HG02623 (cell line): ENCODE measurements at regions not wholly inside any gene's neighbourhood (a gene's known extent, or its start where the extent isn't known, plus 50 kb on each side); places are given as distances from the start of the nearest gene placed in this dataset.
A peak's percentile ranks its signal among the peaks of the same experiment; 100 is the strongest.

ENCODE experiments used
- ATAC-seq: cut with Tn5 transposase; IDR thresholded peaks from one replicate; pipeline ENCODE4 v1.9.1; 2021; ENCODE audit warnings: moderate library complexity; ENCODE audit not compliant: unreplicated experiment

GRCh38 chr13:53631511-53631910 lies 602.9 kb downstream of the OLFM4 start:
- ATAC-seq, result no peak

GRCh38 chr13:53638040-53638439 lies 609.4 kb downstream of the OLFM4 start:
- ATAC-seq, result no peak

DNA sequence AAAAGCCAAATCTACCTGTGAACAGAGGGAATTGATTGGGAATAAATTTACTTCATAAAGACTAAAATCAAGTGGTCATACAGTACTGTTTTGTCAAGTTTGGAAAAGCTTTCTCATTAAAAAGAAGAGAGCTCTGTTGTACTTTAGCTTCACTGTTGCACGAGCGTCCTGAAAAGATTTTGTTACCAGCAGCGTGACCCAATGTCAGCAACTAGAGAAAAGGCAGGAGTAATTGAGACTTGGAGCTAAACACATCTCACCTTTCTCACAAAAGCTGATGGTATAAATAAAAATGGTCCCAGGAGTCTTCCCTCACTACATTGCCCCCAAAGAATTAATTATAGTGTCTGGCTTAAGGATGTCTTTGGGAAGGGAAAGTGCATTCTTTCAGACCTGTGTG lies 613.7 kb downstream of the OLFM4 start:
- no peak for ATAC-seq

DNA sequence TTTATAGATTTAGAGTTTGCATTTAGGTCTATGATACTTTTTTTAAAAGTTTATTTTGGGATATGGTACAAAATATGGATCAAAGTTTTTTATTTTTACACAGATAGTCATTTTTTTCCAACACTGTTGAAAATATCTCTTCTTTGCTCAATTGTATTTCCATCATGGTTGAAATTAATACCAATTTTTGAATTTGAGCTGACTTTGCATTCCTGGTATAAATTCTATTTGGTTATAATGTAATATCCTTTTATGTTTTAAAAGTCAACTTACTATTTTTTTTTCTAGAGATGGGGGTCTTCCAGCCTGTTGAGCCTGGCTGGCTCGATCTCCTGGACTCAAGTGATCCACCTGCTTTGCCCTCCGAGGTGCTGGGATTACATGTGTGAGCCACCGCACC lies 620.1 kb downstream of the OLFM4 start:
- ATAC-seq, result no peak

GRCh38 chr13:53672005-53672404 lies 643.4 kb downstream of the OLFM4 start:
- ATAC-seq, result no peak

DNA sequence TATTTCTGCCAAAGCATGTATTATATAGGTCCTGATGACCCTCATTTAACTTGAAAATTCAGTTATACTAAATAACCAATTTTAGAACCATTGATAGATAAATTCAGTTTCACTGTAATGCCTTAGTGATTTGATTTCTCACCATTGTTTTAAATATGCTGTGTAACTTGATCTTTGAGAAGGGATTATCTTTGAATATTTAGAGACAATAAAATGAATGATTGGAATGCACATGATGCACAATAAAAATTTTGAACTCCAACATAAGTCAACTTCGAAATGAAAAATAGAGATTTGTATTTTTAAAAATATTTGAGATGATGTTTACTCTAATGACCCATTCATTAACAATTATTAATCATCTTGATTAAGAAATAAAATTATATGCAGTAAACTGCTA lies 654.5 kb downstream of the OLFM4 start:
- no peak for ATAC-seq

DNA sequence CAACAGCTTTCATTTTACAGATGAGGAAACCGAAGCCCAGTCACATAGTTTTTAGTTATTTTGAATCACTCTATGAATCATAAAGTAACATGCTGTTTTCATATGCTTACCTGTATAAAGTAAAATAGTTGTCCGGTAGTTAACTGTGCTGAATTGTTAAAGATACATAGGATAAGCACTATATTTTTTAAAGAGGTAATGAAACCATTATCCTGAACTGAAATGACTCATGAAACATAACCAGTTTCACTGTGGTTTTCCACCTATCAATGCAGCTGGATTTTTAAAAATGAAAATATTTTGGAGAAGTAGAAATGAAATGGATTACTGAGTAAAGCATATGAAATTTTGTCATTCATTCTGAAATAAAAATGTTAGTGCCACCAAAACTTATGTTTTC lies 655.0 kb downstream of the OLFM4 start:
- ATAC-seq, result no peak

DNA sequence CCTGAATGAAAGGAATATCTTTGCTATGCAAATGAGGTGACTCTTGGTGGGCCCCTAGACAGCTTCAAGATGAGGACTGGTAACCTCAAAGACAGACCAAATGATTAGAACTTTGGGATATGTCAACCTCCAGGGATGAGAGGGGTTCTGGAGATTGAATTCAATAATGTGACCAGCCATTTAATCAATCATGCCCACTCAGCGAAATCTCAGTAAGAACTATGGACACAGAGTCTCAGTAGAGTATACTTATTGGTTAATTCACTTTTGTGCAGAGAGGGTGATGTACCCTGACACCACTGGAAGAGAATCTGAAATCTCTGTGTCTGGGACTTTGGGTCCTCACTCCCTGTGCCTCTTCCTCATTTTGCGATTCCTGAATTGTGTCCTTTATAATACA lies 662.8 kb downstream of the OLFM4 start:
- no peak for ATAC-seq

DNA sequence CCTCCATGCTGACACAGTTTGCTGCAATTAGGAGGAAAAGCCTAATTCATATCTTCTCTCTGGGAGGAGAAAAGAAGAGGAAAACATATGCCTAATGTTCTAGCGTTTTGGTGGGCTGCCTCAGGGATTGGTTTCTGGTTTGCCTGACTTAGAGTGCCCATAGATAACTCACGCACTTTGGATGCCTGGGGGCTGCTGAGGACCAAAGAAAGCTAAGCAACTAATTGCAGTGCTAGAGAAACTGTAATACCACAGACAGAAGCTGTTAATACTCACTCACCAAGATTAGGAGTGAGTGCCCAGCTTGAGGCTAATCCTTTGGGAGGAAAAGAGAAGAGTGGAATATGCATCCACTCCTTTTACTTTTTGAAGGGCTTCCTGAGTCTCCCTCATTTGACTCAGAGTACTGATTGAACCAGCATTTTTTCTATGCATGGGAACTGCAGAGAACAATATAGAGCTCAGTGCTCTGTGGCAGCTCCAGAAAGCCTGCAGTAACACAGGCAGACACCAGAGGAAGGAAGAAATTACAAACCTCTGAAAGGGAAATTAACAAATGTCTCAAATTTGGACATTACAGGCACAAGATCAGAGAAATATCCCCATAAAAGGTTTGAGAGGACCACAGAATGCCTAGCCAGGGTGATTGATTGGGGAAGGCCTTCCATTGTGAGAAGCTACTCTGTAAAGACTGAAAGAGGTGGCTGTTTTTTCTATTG lies 666.4 kb downstream of the OLFM4 start:
- no peak for ATAC-seq

DNA sequence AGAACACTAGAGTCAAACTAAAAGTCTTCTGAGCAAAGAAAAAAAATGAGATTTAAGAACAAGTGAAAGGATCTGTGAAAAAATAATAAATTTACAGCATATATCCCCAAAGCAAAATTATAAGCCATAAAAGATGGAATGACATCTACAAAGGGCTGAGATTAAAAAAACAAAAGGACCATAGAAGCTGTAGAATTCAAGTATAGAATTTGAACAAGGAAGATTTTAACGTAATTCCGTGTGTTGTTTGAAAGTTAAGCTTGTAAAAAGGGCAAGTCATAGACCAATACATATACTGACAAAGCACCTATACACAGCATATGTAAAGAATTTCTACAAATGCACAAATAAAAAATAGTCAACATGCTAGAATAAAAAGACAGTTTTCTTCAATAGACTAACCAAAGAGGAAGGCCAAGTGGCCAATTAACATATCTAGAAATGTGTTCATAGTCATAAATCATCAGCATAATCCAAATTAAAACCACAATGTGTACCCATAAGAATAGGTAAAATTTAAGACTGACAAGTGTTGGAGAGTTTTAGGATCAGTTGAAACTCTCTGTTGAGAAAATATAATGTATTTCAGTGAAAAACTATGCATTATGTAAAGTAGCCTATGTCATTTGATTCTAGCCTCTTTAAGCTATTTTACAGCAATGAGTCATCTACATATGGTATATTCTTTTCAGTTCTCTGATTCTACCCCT lies 674.9 kb downstream of the OLFM4 start:
- ATAC-seq, result no peak

DNA sequence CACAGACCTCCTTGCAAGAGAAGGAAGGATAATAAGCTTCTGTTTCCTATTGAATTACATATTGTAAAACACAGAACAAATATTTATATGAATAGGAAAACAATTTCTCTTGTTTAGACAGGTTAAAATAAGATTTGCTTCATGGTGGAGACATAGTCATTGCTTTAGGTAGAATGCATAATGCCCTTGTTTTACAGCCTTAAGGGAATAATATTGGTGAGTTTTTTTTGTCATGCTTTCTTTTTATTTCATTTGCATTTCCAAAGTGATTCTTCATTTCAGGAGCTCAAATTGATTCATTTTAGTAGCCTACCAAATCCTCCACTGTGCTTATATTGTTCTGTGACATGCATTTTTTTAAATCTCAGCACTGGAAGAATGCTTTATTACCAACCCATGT lies 690.7 kb downstream of the OLFM4 start:
- ATAC-seq, result no peak

- ATAC-seq, result no peak
These were observed 704.1 kb downstream of the OLFM4 start for GRCh38 chr13:53732664-53733063.

GRCh38 chr13:53743906-53744305 lies 715.3 kb downstream of the OLFM4 start:
- no peak for ATAC-seq

GRCh38 chr13:53747825-53748224 lies 719.2 kb downstream of the OLFM4 start:
- ATAC-seq, result no peak

GRCh38 chr13:53749306-53749705 lies 720.7 kb downstream of the OLFM4 start:
- ATAC-seq, result no peak

- no peak for ATAC-seq
These were observed 730.4 kb downstream of the OLFM4 start for GRCh38 chr13:53759016-53759415.

DNA sequence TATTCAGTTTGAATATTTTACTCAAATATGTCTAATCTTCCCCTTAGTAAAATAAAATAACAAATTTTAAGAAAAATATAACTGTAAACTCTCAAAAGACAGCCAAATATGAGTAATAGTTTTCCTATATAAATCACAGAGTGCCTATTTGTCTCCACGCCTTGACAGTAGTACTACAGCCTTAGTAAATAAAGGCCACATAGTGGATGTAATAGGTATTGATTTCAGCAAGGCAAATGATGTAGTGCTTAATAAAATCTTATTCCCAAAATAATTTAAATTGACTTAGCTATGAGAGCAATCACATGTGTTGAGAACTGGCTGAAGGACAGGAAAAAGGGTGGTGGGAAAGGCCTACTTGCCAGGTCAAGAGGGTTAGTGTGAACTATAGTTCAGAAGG lies 747.2 kb downstream of the OLFM4 start:
- no peak for ATAC-seq

- ATAC-seq, result no peak
These were observed 750.3 kb downstream of the OLFM4 start for GRCh38 chr13:53778937-53779336.

DNA sequence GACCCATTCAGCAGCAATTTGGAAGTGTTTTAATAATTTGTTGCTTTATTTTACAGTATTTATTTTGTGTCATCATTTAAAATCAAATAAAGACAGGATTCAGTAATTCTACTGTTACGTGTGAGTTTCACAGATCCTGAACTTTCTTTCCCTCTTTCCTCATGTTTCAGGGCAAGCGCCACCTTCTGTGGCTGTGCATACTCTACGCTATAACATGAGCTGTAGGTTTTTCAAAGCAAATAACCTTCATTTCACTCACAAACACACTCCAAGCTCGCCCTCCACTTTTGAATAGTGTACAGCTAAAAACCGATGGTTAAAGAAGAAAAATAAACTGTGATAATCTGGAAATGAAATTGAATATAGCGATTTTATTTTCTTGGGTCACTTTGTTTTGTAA lies 753.3 kb downstream of the OLFM4 start:
- no peak for ATAC-seq

- ATAC-seq, result peak; percentile 76
These were observed 753.9 kb downstream of the OLFM4 start for GRCh38 chr13:53782488-53782961.

DNA sequence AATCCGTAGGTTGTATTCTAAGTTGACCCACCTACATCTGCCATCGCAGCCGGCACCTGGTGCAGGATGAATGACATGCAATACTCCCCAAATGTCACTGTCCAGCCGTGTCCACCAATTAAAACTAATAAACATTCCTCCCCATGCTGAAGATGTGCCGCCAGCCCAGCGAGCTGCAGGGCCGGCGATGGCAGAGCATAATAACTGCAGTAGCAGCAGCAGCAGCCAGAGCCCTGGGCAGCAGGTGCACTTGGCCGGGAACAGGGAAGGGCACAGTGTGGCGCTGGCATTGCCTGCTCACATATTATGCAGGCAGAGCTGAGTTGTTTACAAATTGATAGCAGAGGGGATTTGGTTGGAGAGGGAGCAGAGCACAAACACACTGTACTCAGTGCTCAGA lies 754.9 kb downstream of the OLFM4 start:
- ATAC-seq, result no peak

GRCh38 chr13:53788286-53788685 lies 759.7 kb downstream of the OLFM4 start:
- ATAC-seq, result no peak

DNA sequence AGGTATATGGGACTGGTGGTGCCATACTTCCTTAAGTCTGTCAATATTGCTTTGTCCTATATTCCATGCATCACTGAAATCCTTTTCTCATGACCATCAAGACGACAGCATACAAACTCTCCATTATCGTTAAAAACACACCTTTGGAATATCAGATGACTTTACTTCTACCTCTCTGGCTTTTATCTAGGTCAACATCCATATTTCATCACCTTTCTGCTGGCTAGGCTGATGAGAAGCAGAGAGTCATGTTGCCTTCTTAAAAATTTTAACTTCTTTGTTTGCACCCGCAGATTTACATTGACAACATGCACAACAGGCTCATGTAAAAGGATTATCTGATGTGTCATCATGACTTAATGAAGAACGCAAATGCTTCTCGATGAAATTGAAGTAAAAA lies 771.4 kb downstream of the OLFM4 start:
- ATAC-seq, result no peak
